ENCODE measurements at regions not wholly inside any gene's neighbourhood (a gene's known extent, or its start where the extent isn't known, plus 50 kb on each side); places are given as distances from the start of the nearest gene placed in this dataset.

- ChIA-PET CTCF (no interaction called here), POLR2A (ENCODE audit: unreplicated experiment) (no interaction called here)
- Histone ChIP-seq H3K4ac (ENCODE audit: low read depth, low read length) (no peak overlapping the region), H3K27ac (ENCODE audit: insufficient read depth, low read length) (no peak overlapping the region), H3K18ac (ENCODE audit: low read depth, low read length) (no peak overlapping the region), H3K4me1 (ENCODE audit: control insufficient read depth, insufficient read depth, low read length) (no peaks in the 10 kb centered on the region), H3K14ac (replicated peaks; ENCODE audit: low read depth, low read length) (no peak overlapping the region), H3K4me2 (ENCODE audit: low read depth, low read length) (no peak overlapping the region), H3K36me3 (ENCODE audit: control insufficient read depth, insufficient read depth, low read length) (no peaks in the 10 kb centered on the region), H4K20me1 (ENCODE audit: insufficient read depth, low read length) (no peaks in the 10 kb centered on the region), H3K56ac (ENCODE audit: extremely low read depth, insufficient read depth, low read length) (no peak overlapping the region), H3K9me1 (ENCODE audit: insufficient read depth, low read length) (no peaks in the 10 kb centered on the region), H2AFZ (replicated peaks; ENCODE audit: low read length, poor library complexity) (no peak overlapping the region), H3K4me3 (ENCODE audit: insufficient read depth, low read depth, low read length) (no peak overlapping the region), H2BK15ac (ENCODE audit: low read depth, low read length) (no peak overlapping the region), H2BK20ac (ENCODE audit: low read depth, low read length) (no peak overlapping the region), H4K8ac (ENCODE audit: low read depth in 2 of 2, low read length in 2 of 2) (no peak overlapping the region), H3K79me1 (ENCODE audit: low read depth in 1 of 2, low read length in 2 of 2) (no peaks in the 10 kb centered on the region), H4K91ac (ENCODE audit: insufficient read depth, low read depth, low read length) (no peak overlapping the region), H2AK5ac (ENCODE audit: low read depth, low read length) (no peak overlapping the region), H2BK5ac (ENCODE audit: low read depth, low read length, poor library complexity, severe bottlenecking) (no peak overlapping the region), H3K27me3 (ENCODE audit: control insufficient read depth, insufficient read depth, low read length) (no peaks in the 10 kb centered on the region), H3K9ac (ENCODE audit: low read depth, low read length) (no peak overlapping the region), H3K23ac (ENCODE audit: low read depth, low read length) (no peak overlapping the region), H2BK120ac (ENCODE audit: low read depth, low read length) (no peak overlapping the region), H3K9me3 (ENCODE audit: control insufficient read depth, insufficient read depth, low read length) (no peaks in the 10 kb centered on the region), H2AK9ac (replicated peaks; ENCODE audit: low read depth, low read length, poor library complexity) (no peak overlapping the region), H4K5ac (ENCODE audit: low read depth, low read length) (no peak overlapping the region)
- in situ Hi-C loops (cut with MboI; ENCODE audit: low sequenced_read_pairs) (no loop called here), dilution Hi-C loops (cut with HindIII; ENCODE audit: low sequenced_read_pairs, unreplicated experiment) (no loop called here), intact Hi-C loops (cut with micrococcal nuclease) (no loop called here)
- ATAC-seq (ENCODE audit: low read depth) (no peak), DNase-seq (no peak)
- TF ChIP-seq CTCF (conservative IDR thresholded peaks at IDR 0.05; ENCODE audit: low read depth, low read length) (no peak), POLR2A (IDR thresholded peaks at IDR 0.05; ENCODE audit: low read depth, low read length) (no peak), MAZ (IDR thresholded peaks at IDR 0.05; ENCODE audit: borderline replicate concordance, low read depth, low read length) (no peak), USF2 (IDR thresholded peaks at IDR 0.05; ENCODE audit: low read depth, low read length) (no peak), CHD1 (IDR thresholded peaks at IDR 0.05; ENCODE audit: low read depth, low read length) (no peak), CEBPB (IDR thresholded peaks at IDR 0.05; ENCODE audit: low read depth, low read length) (no peak), MAFK (IDR thresholded peaks at IDR 0.05; ENCODE audit: low read depth, low read length) (no peak), NFE2L2 (IDR thresholded peaks at IDR 0.05; ENCODE audit: low read depth, low read length) (no peak), RCOR1 (IDR thresholded peaks at IDR 0.05; ENCODE audit: insufficient replicate concordance, low read length) (no peak)
- BruUV-seq (replicated peaks), result no TSS peak
- WGBS, 2 experiments (ENCODE audit: extremely low coverage in 2 of 2, insufficient read length in 1 of 2), result 0% methylated on average over 1 of the region's 3 CpGs; no CpG with 5 or more reads in 1 of the 2 experiments
Measured at GRCh38 chr7:111657018-111657417, 94.7 kb upstream of the IMMP2L start.

Data from IMR-90 (cell line).